Duodenal mucosa (tissue), 2 donors: ENCODE measurements at regions not wholly inside any gene's neighbourhood (a gene's known extent, or its start where the extent isn't known, plus 50 kb on each side); places are given as distances from the start of the nearest gene placed in this dataset.

Experiments used
- H3K27ac ChIP-seq: one replicate; pipeline ENCODE4 v1.7.0; 2013; ENCODE audit warnings: low read depth, low read length
- H3K27me3 ChIP-seq, 2 donors: one replicate each; pipeline ENCODE4 v1.7.0; 2013; ENCODE audit warnings: low read length in 2 of 2, control low read depth in 1 of 2; ENCODE audit not compliant: insufficient read depth in 2 of 2, control insufficient read depth in 1 of 2
- H3K36me3 ChIP-seq, 2 donors: one replicate each; pipeline ENCODE4 v1.7.0; 2013; ENCODE audit warnings: low read length in 2 of 2, control low read depth in 1 of 2; ENCODE audit not compliant: insufficient read depth in 2 of 2, control insufficient read depth in 1 of 2
- H3K4me1 ChIP-seq, 2 donors: one replicate each; pipeline ENCODE4 v1.7.0; 2013; ENCODE audit warnings: low read length in 2 of 2, control low read depth in 1 of 2; ENCODE audit not compliant: insufficient read depth in 2 of 2, control insufficient read depth in 1 of 2
- H3K4me3 ChIP-seq, 2 donors: one replicate each; pipeline ENCODE4 v1.7.0; 2013; ENCODE audit warnings: low read length in 2 of 2, low read depth in 1 of 2
- H3K9ac ChIP-seq, 2 donors: one replicate each; pipeline ENCODE4 v1.7.0; 2013; ENCODE audit warnings: low read length in 2 of 2, low read depth in 1 of 2
- H3K9me3 ChIP-seq, 2 donors: one replicate each; pipeline ENCODE4 v1.7.0; 2013; ENCODE audit warnings: low read length in 2 of 2, control low read depth in 1 of 2; ENCODE audit not compliant: control insufficient read depth in 1 of 2

DNA sequence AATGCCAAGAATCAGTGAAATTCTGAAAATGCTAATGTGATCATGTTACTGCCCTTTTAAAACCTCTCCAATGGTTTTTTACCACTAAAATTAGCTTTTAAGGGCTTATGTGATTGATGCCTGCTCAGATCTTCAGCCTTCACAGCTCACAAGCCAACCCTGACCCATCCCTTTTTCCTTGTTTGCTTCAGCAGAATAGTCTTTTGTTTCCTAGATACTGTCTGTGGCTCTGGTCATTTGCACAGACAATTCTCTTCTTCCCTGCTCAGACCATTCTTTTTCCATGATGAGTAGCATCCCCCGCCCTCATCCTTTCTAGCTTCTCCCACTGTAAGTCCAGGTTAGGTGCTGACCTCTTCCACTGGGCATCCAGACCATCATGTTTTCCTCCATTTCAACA, 164.9 kb upstream of the NT5C1B start:
- no peaks in the 10 kb centered on the region for H3K27me3 ChIP-seq
- no peak overlapping the region for H3K27ac ChIP-seq
- H3K4me3 ChIP-seq, result no peak overlapping the region
- peaks cover 0 to 3% of the 10 kb centered on the region in 2 donors for H3K4me1 ChIP-seq
- H3K9me3 ChIP-seq, result no peaks in the 10 kb centered on the region
- no peaks in the 10 kb centered on the region for H3K36me3 ChIP-seq
- H3K9ac ChIP-seq, result no peak overlapping the region

DNA sequence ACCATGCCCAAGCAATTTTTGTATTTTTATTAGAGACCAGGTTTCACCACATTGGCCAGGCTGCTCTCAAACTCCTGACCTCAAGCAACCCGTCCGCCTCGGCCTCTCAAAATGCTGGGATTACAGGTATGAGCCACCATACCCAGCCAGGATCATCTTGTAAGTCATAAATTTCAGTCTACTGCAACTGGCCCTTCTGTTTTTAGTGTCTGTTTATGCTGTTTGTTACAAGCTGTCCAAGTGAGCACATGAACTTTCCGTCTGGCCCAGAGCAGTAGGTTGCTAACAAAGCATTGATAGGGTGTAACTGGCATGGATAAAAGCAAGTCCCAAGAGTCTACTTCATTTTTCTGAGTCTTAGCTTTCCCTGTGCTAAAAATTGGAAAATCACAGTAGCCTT, 164.4 kb upstream of the NT5C1B start:
- H3K27me3 ChIP-seq, result no peaks in the 10 kb centered on the region
- no peak overlapping the region for H3K27ac ChIP-seq
- H3K9ac ChIP-seq, result no peak overlapping the region
- H3K4me1 ChIP-seq, result peaks cover 0 to 3% of the 10 kb centered on the region in 2 donors
- H3K9me3 ChIP-seq, result no peaks in the 10 kb centered on the region
- no peaks in the 10 kb centered on the region for H3K36me3 ChIP-seq
- H3K4me3 ChIP-seq, result no peak overlapping the region

DNA sequence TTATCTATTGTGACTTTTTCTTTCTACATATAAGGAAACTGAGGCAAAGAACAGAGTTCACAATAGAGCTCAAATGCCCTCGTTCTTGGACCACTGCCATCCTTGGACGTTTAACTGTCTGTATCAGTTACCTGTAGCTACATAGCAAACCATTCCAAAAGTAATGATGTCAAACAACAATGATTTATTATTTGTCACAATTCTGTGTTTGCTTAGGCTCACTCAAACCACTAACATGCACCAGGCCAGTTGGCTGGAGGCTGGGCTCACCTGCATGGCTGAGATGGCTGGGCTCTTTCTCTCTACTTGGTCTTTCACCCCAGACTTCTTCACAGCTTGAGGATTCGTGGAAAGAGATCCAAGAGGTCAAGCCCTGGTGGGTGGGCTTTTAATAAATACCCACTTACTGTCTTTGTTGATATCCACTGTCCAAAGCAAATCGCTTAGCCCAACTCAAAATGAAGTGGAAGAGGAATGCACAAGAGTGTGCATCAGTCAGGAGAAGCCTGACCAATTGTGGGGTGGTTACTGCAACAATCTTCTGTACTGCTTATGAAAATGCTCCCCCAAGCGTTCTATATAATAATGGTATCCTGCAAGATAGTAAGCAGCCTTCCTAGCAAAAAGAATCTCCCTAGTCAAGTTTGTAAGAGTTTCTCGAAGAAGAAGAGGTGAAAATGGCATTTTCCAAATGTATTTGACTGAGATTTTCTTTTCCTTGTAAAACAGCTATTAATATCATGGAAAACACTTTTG, 163.5 kb upstream of the NT5C1B start:
- Histone ChIP-seq H3K9me3 (no peaks in the 10 kb centered on the region), H3K4me3 (no peak overlapping the region), H3K36me3 (no peaks in the 10 kb centered on the region), H3K27ac (no peak overlapping the region), H3K4me1 (peaks cover 0 to 3% of the 10 kb centered on the region in 2 donors), H3K9ac (no peak overlapping the region), H3K27me3 (no peaks in the 10 kb centered on the region)

GRCh38 chr2:18752022-18752493, 162.7 kb upstream of the NT5C1B start:
- no peak overlapping the region for H3K27ac ChIP-seq
- H3K4me3 ChIP-seq, result no peak overlapping the region
- no peaks in the 10 kb centered on the region for H3K27me3 ChIP-seq
- no peaks in the 10 kb centered on the region for H3K36me3 ChIP-seq
- peaks cover 0 to 3% of the 10 kb centered on the region in 2 donors for H3K4me1 ChIP-seq
- H3K9me3 ChIP-seq, result no peaks in the 10 kb centered on the region
- no peak overlapping the region for H3K9ac ChIP-seq

GRCh38 chr2:18750672-18751554, 161.5 kb upstream of the NT5C1B start:
- Histone ChIP-seq H3K4me1 (peaks cover 0 to 3% of the 10 kb centered on the region in 2 donors), H3K9ac (no peak overlapping the region), H3K27me3 (no peaks in the 10 kb centered on the region), H3K4me3 (no peak overlapping the region), H3K27ac (no peak overlapping the region), H3K36me3 (no peaks in the 10 kb centered on the region), H3K9me3 (no peaks in the 10 kb centered on the region)

- Histone ChIP-seq H3K9me3 (no peaks in the 10 kb centered on the region), H3K9ac (no peak overlapping the region), H3K27me3 (no peaks in the 10 kb centered on the region), H3K36me3 (no peaks in the 10 kb centered on the region), H3K4me1 (peaks cover 0 to 3% of the 10 kb centered on the region in 2 donors), H3K4me3 (no peak overlapping the region), H3K27ac (no peak overlapping the region)
These were observed 160.7 kb upstream of the NT5C1B start for GRCh38 chr2:18749912-18750526.

DNA sequence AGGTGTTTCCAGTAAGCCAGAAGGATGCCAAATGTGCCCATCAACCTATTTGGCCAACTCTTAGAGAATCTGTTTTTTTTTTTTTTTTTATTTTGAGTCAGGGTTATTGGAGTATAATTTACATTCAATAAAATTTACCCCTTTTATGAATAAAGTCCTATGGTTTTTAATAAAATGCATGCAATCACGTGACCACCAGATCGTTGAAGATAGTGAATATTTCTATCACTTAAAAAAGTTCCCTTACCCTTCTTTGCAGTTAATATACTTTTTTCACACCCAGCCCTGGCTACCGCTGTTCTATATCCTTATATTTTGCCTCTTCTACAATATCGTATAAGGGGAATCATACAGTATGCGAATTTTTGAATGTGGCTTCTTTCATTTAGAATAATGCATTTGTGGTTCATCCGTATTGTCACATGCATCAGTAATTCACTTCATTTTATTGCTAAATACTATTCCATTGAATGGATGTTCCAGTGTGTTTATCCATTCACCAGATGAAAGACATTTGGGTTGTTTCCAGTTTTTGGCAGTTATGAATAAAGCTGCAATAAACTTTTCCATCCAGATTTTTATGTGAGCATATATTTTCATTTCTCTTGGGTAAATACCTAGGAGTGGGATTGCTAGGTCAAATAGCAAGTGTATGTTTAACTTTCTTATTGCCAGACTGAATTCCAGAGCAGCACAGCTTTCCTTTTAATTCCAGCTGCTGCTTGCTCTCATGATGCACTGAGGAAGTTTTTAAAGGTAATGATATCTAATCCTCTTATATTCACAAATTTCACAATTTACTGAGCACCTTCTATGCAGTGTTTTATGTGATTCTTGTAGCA, 156.3 kb upstream of the NT5C1B start:
- no peaks in the 10 kb centered on the region for H3K9me3 ChIP-seq
- no peaks in the 10 kb centered on the region for H3K27me3 ChIP-seq
- no peak overlapping the region for H3K9ac ChIP-seq
- no peaks in the 10 kb centered on the region for H3K36me3 ChIP-seq
- H3K4me3 ChIP-seq, result no peak overlapping the region
- no peak overlapping the region for H3K27ac ChIP-seq
- no peaks in the 10 kb centered on the region for H3K4me1 ChIP-seq

DNA sequence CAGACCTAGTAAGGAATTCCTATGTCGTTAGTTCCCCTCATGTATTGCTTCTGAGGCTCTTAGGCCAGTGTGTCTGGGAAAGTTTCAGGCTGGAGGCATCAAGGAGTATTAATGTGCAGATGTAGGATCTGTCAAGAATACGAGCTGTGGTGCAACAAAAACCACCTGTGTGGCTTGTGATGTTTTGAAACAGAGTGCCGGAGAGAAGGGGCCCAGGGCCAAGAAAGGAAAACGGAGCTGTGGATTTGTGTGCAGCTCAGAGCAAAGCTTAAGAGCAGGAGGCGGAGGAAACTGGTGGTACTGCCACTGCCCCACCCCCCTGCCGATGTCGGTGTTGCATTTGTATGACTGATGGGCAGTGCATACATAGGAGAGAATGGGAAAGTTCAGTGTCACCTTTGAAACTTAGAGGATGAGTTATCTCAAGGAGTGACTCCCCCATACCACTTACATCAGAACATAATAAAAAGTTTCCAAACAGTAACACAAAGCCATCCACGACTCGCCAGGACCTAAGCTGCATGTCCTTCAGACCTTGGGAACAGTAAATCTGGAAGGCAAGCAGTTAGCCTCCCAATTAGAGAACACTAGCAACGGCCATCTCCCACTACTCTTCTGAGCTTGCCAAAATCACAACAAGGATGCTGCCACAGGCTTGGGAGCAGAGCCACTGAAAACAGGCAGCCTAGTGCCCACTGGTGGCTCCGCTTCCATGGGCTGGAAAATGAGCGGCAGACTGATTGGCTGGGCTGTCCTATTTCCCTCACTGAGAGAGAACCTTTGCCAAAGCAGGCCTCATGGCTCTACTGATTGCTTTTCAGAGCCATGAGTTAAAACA, 152.7 kb upstream of the NT5C1B start:
- no peak overlapping the region for H3K4me3 ChIP-seq
- no peak overlapping the region for H3K9ac ChIP-seq
- H3K9me3 ChIP-seq, result no peaks in the 10 kb centered on the region
- no peaks in the 10 kb centered on the region for H3K4me1 ChIP-seq
- no peaks in the 10 kb centered on the region for H3K27me3 ChIP-seq
- no peak overlapping the region for H3K27ac ChIP-seq
- no peaks in the 10 kb centered on the region for H3K36me3 ChIP-seq

DNA sequence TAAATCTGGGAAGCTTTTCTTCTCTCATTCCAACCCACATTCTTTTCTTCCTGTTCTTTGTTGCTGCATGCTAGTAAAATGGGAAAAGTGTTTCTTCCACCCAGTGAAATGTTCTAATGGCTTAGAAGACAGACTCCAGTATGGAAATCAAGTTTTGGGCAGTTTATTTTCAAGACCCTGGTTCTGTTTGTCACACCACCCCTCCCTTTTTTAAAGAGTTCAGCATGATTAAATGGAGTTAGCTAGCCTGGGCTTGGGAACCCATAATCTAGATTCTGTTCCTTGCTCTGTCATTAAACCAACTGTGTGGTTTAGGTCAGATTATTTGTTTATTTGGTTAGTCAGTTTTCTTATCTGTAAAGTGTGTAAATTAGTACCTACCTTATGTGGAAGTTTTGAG, 151.8 kb upstream of the NT5C1B start:
- Histone ChIP-seq H3K9ac (no peak overlapping the region), H3K27me3 (no peaks in the 10 kb centered on the region), H3K4me3 (no peak overlapping the region), H3K9me3 (no peaks in the 10 kb centered on the region), H3K36me3 (no peaks in the 10 kb centered on the region), H3K4me1 (no peaks in the 10 kb centered on the region), H3K27ac (no peak overlapping the region)
